IPS-11a (cell line): ENCODE measurements at regions not wholly inside any gene's neighbourhood (a gene's known extent, or its start where the extent isn't known, plus 50 kb on each side); places are given as distances from the start of the nearest gene placed in this dataset.
"Not testable (repeated sequence)": the region's sequence is repeated elsewhere in the genome, so short reads cannot be mapped to it uniquely, and the experiment has no call there.

ENCODE experiments used
- H3K4me3 ChIP-seq: one replicate; pipeline ENCODE4 v1.5.1; 2013; ENCODE audit warnings: low read depth, low read length, control low read depth

DNA sequence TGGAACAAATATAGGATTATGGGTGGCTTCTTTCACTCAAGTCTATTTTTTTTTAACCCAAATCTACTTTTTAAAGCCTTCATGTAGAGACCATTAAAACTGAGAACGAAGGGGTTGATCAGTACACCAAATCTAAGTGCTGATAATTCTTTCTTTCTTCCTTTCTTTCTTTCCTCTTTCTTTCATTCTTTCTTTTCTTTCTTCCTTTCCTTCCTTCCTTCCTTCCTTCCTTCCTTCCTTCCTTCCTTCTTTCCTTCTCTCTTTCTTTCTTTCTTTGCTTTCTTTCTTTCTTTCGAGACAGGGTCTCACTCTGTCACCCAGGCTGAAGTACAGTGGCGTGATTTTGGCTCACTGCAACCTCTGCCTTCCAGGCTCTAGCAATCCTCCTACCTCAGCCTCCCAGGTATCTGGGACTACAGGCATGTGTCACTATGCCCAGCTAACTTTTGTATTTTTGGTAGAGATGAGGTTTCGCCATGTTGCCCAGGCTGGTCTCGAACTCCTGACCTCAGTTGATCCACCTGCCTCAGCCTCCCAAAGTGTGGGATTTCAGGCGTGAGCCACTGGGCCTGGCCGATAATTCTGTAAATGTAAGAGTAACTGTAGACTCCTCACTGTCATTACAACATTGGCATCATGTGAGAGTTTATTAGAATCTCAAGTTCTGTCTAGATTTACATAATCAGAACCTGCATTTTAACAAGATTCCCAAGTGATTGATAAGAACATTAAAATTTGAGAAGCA lies 236.4 kb downstream of the TFEC start:
- H3K4me3 ChIP-seq: no peak overlapping the region

DNA sequence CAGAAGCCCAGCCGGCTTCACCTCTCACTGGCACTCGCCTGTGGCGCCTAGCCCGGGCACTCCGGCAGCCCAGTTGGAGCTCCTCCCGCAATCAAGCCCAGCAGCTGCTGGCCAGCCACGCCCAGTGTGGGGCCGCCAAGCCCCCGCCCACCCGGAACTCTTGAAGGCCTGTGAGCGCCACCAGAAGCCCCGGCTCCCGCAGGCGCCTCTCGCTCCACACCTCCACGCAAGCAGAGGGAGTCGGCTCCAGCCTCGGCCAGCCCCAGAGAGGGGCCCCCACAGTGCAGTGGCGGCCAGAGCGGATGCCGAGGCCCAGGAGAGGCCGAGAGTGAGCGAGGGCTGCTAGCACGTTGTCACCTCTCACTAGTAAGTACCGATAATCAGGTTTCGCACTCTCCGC lies 240.7 kb downstream of the TFEC start:
- no peak overlapping the region for H3K4me3 ChIP-seq

DNA sequence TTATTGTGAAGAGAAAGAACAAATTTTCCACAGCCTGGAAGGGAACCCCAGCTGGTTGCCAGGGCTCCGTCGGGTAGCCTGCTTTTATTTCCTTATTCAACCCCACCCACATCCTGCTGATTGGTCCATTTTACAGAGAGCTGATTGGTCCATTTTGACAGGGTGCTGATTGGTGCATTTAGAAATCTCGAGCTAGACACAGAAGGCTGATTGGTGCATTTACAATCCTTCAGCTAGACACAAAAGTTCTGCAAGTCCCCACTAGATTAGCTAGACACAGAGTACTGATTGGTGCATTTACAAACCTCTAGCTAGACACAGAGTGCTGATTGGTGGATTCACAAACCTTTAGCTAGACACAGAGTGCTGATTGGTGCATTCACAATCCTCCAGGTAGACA lies 241.1 kb downstream of the TFEC start:
- H3K4me3 ChIP-seq: not testable (repeated sequence)

DNA sequence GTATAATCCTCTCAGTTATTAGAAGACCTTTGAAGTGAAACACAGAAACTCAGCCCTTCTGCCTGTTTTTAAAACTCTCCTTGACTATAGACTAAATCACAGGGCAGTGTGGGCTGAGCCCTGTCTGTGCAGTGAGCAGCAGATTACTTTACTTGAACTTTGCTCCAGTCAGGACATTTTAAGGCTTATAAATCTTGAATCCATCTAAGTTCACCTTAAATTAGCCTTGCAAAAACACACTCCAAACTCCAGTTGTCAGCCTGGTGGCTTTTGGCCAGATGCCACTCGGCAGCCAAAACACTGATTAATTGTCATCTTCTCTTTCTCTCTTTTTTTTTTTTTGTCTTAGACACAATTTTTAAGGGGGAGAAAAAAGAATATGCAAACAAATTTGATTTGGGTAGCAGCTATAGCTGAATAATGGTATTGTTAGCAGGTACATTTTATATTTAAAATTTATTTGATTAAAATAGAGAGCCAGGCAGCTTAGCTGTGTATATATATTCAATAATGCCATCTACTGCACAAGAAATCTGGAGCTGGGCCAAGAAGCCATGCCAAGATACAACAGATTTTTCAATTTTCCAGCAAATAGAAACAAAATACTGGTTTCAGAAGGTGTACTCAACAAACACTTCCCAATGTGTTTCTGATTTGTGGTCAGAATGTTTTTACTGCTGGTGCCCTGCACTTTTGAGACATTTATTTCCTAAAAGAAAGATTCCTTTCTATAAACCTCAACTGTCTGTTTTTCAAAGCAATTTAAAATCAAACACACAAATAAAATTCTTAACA lies 247.7 kb downstream of the TFEC start:
- H3K4me3 ChIP-seq: no peak overlapping the region

DNA sequence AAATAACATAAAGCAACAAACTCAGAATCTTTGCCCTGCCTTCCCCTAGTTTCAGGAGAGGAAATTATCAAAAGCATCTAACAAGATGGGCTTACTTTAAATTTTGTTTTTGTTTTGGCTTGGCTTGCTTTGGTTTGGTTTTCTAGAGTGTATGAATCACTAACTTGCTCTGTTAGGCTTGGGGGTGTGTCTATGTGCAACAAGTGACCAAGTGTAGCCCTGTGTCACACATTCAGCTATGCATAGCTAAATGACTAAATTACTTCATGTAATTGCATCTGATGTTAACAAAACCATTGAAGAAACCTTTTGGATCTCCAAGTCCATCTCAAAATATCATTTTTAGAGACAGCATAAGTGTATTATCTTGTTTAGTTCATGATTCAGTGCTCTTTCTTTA lies 251.0 kb downstream of the TFEC start:
- H3K4me3 ChIP-seq: no peak overlapping the region

DNA sequence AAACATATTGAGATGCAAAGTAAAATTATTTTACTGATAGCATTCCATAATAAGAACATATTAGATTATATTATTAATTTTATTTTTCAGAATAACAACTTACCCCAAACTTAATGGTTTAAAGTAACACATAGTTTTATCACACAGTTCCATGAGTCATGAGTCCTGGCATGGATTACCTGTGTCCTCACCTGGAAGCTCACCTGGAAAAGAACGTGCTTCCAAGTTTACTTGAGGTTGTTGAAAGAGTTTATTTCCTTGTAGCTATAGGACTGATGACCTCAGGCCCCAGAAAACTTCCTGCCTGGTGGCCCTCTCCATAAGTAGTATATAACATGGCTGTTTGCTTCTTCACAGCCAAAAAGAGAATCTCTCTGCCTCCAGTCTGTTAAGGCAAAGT lies 254.6 kb downstream of the TFEC start:
- H3K4me3 ChIP-seq: no peak overlapping the region

DNA sequence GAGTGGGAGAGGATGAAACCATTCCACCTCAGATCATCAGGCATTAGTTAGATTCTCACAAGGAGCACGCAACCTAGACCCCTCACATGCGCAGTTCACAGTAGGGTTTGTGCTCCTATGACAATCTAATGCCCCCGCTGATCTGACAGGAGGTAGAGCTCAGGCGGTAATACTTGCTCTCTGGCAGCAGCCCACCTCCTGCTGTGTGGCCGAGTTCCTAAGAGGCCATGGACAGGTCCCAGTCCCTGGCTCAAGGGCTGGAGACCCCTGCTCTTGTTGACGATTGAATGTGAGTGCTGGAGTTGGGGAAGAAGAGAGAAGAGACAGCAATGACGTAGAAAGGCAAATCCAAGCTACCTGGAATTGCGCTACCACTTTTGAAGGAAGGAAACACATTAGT lies 267.2 kb downstream of the TFEC start:
- no peak overlapping the region for H3K4me3 ChIP-seq

DNA sequence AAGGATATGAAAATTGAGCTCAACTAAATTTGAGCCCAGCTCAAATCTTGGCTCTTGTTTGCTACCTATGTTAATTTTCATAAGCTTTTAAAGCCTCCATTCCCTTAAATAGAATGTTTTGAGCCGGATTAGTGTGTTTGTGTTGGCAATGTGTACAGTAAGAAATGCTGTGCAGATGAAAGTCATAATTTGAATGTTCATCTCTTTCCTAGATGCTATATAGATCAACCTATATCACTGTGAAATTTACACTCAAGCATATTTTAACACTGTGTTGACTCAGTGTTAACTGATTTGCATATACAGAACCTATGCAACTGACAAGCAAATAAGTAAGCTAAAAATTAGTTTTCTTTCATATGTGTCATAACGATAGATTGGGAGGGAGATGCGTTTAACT lies 272.5 kb downstream of the TFEC start:
- no peak overlapping the region for H3K4me3 ChIP-seq

DNA sequence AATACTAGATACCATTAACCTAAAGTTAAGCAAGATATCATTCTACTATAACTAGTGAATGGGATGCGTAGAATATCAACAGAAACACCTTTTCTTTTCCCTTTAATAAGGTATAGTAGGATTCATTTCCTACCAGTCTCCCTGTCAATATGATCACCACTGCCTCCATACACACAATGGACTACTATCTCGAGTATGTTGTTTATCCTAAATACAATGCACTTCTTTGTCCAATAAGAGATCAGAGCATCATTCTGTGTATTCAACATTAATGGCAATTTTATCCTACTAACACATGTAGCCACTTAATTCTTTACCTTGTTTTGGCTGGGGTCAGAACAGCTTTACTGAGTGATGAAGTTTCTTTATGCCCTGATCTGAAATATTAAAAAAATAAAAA lies 276.3 kb downstream of the TFEC start:
- no peak overlapping the region for H3K4me3 ChIP-seq

DNA sequence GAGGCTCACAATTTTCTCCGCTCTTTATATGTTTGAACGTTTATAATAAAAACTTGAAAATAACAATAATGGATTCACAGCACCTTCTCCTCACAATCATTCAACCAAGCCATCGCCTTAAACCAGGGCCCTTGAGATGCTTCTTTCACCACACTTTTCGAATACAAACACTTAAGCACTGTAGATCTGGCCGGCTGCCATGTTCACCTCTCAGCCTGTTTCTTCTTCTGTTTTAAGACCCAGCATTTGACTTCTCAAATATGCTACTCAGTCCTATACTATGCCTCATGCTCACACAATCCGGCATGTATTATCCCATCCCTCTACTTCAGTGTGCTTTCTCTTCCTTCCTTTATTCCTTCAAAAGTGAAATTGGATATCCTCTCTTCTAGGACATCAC lies 280.6 kb downstream of the TFEC start:
- no peak overlapping the region for H3K4me3 ChIP-seq

DNA sequence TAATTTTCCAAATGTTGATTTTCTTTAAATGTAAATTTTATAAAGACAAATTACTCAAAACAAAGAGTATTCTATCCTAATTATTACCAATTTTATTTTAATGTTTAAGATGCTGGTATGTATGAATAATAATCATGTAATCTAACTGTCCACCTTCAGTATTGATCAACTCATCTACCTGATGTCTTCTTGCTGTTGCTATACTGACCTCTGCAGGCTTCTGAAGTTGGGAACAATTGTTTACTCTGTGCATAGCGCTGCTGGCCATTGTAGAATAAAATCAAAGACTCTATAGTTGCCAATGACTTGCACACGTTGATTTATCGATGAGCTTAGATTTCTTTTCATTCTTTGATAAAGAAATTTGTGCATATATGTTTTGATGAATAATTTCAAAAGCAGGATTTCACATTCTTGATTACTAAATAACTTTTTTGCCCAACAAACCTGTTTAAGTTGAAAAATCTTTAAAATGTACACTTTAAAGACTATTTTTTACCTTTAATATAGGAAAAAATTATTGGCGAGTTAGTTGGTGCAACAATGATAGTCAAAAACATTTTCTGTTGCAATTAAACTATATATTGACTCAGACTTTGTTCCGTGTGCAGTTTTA lies 282.3 kb downstream of the TFEC start:
- H3K4me3 ChIP-seq: no peak overlapping the region

DNA sequence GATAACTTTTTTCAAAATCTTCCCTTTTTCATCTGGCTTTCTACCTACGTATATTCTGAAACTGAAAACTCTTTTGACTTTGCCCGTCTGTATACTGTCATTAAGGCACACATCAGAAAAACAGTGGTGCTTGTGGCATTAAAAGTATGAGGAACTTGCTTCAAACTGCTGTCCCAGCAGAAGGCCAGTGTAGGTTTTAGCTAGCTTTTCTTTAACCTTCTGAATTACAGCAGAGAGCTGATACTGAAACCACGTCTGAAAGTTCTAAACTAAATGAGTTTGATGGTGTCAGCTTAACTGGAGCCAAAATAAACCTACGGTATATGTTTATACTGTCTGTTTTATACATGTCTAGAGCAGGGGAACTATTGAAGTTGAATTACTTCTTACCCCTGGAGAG lies 283.4 kb downstream of the TFEC start:
- H3K4me3 ChIP-seq: no peak overlapping the region

DNA sequence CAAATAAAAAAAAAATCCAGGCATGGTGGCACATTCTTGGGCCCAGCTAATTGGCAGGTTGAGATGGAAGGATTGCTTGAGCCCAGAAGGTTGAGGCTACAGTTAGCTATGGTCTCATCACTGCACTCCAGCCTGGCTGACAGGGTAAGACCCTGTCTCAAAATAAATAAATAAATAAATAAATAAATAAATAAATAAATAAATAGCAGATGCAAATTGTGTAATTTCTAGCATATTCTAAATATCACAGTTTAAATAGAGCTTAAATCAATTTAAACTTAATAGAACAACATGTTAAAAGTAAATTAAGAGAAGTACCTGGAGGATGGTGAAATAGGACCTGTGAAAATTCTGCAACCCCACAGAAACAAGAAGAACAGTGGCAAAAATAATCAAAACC lies 290.5 kb downstream of the TFEC start:
- no peak overlapping the region for H3K4me3 ChIP-seq

DNA sequence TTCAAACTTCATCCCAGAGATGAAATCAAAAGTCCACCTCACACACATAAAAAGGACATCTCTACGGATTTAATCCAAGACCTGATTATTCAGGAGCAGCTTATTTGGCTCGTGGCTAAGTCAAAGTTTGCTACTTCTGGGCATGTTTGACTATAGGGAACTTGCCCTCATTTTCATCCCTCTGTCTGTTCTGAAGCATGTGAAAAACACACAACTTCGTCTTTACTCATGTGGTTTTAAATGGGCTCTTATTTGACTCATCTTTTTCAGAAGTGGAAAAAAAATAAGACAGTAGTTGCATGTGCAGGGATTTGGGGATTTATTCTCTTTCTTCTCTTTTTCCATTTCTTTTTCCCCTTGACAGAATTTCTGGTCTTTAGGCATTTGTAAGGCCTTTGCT lies 295.9 kb downstream of the TFEC start:
- no peak overlapping the region for H3K4me3 ChIP-seq

DNA sequence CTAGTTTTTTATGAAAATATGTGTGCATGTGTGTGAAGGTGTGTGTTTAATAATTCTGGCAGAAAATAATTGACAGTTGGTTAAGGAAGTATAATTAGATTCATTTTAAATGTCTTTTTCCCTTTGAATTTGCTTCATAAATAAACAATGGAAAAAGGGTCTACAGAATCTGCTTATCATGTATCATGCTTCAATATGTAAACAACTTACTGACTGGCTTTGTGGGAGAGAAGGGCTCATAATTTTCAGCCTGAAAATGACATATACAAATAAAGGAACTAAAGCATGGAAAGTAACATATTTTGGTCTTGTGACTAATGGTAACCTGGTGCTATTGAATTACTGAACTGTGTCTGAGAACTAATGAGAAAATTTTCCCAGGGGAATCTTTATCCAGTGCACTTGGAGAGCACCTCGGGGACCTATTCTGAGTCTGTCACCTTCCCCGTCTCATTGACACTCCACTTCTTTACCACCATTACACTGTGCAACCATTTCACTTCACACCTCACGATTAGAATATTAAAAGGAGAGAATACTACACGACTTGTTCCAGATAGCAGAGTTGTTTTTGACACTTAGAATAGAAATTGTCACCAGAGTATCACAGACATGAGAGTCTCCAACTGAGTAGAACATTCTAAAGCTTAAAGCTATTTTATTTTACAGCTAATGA lies 298.6 kb downstream of the TFEC start:
- H3K4me3 ChIP-seq: no peak overlapping the region

DNA sequence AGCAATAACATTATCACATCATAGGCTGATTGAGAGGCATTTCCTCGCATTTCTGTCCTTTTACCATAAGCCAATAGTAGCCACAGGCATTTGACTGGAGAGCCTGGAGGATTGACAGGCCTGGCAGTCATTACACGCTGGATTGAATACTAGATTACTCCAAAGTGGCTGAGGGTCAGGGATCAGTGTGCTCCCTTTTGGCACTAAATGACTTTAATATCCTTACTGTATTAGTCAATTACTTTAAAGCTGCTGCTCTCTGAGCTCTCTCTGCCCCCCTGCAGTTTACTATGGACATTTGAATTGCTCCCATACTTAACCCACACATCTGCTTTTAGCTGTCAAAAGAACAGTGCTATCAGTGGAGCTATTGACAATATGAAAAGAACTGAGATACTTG lies 302.0 kb downstream of the TFEC start:
- no peak overlapping the region for H3K4me3 ChIP-seq

DNA sequence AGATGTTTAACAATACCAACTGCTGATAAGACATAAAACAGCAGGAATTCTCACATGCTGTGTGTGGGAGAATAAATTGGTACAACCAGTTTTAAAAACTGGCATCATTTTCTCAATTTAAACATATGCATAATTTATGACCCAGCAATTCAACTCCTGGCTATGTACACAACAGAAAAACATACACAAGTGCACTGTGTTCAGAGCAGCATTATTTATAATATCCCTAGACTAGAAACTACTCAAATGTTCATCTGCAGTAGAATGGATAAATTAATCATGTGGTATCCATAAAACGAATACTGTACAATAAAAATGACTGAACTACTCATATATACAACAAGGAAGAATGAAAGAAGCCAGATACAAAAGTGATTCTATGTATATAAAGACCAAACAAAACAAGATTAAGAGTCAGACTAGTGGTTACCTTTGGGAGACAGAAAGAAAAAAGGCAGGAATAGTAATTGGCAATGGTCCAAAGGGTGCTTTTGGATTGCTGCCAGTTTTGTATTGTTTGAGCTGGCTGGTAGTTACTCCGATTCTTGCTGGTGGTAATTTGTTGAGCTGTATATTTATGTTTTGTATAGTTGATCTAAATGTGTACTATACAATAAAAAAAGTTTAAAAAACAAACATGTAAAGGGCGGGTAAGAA lies 306.0 kb downstream of the TFEC start:
- no peak overlapping the region for H3K4me3 ChIP-seq

DNA sequence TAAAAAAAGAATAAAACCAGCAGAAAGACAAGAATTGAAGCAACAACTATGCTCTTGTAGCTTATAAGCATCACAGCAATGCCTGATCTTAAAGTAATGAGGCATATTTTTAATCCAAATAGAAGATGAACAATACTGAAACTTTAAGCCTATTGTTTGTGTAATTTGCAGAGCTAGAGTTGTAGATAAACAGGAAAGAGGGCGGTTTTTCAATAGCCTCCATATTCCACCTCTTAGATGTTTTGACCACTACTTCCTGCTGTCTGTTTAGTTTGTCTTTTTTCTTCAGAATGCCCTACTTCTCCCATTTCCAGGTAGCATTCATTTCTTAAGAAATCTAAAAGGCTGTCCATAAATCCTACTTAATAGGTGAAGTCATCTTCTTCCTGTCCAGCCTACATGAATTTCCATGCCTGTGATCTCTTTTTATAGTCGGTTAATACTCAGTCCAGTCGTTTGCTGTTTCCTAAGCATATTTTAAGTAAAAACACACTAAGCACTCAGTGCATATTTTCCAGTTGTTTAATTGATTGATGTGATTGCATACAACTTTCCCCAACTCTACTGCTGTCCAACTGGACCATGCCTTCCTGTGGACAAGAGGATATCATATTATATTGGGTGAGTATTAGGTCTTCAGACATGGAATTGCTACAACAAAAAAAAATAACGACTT lies 308.1 kb downstream of the TFEC start:
- no peak overlapping the region for H3K4me3 ChIP-seq

DNA sequence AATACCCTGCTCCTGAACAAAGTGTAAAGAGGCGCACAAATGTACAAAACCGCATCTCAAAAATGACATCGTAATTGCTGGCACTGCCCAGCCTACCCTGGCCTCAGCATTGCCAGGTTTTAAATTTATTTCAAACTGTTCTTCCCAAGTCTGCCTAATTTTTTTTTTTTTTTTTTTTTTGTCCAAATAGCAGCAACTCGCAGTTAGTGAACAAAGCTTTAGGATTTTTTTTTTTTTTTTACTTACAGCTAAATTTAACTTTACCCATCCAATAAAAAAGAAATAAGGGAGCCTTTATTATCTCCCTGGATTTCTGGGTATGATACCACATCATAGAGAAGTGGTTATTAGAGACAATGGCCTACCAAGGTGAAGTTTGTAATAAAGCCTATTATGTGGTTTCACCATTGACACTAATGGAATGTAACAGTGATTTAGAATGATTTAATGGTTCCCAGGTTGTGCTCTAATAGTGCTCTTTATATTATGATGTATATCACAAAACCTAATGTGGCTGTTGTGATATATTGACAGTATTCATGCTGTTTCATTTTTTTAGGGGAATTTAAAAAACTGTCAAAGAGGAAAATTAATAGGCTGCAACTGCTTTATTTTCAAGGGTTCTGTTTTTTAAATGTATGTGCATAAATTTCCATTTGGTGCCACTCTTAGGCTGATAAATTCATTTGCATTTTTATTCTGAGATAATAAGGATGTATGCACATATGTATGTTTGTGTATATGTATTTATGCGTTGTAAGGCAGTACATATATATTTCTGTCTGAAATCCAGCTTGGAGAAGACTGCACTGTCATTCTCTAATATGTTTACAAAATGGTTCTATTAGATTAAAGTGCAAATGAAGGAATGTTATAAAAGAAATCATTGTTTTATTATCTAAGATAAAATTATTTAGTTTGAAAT lies 309.0 kb downstream of the TFEC start:
- no peak overlapping the region for H3K4me3 ChIP-seq
